ENCODE measurements at regions not wholly inside any gene's neighbourhood (a gene's known extent, or its start where the extent isn't known, plus 50 kb on each side); places are given as distances from the start of the nearest gene placed in this dataset.

DNA sequence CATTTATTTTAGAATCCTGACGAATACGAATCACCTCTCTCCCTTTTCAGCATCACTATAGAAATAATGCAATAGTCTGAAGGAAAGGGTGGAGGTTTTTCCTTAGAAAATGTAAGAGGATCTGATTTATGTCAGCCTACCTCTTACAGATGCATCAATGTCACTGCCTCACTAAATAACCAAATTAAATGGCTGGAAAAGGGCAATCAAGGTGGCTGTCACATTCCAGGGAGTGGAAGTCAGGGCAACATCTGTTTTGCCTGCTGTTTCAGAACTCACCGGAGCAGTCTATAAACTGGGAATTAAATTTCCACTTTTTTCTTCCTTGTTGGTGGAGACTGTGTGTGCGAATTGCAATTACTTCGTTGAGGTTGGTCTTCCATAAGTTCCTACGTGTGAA is 299.3 kb upstream of the PDZRN3 start:
- TF ChIP-seq CTCF (IDR thresholded peaks at IDR 0.05): no peak
- H3K27me3 ChIP-seq (ENCODE audit: control insufficient read depth in 2 of 2, insufficient read depth in 2 of 2, low read length in 2 of 2): no peaks in the 10 kb centered on the region
- no peak overlapping the region for H3K27ac Mint-ChIP-seq
- no peak overlapping the region for H2AFZ ChIP-seq (ENCODE audit: insufficient read depth, low read depth, low read length, poor library complexity, severe bottlenecking)
- H3K36me3 ChIP-seq (replicated peaks in 1 of 2; ENCODE audit: control insufficient read depth in 1 of 2, insufficient read depth in 2 of 2, low read length in 2 of 2): no peaks in the 10 kb centered on the region
- H3K4me1 ChIP-seq (ENCODE audit: control insufficient read depth in 1 of 2, insufficient read depth in 2 of 2, low read length in 2 of 2): no peaks in the 10 kb centered on the region
- no peak overlapping the region for H3K4me3 Mint-ChIP-seq
- H3K27me3 Mint-ChIP-seq (ENCODE audit: low read depth in 3 of 3): no peaks in the 10 kb centered on the region
- H4K20me1 ChIP-seq (ENCODE audit: insufficient read depth, low read length): no peaks in the 10 kb centered on the region
- no peak overlapping the region for H3K27ac ChIP-seq (ENCODE audit: low read depth in 1 of 2, low read length in 2 of 2)
- no peak for DNase-seq
- no peak overlapping the region for H3K4me2 ChIP-seq (replicated peaks; ENCODE audit: extremely low read depth, low read length, poor library complexity, severe bottlenecking)
- no peaks in the 10 kb centered on the region for H3K4me1 Mint-ChIP-seq
- peaks cover 0 to 5% (median 3%) of the 10 kb centered on the region in 7 donors for H3K9me3 Mint-ChIP-seq
- H3K9ac ChIP-seq (ENCODE audit: insufficient read depth, low read length, poor library complexity, severe bottlenecking): no peak overlapping the region
- H3K36me3 Mint-ChIP-seq: no peaks in the 10 kb centered on the region
- whole genome bisulfite sequencing (ENCODE audit: insufficient coverage): 100% methylated on average over 1 of the region's 6 CpGs
- H3K4me3 ChIP-seq (replicated peaks in 1 of 3; ENCODE audit: low read depth in 2 of 3, low read length in 3 of 3): no peak overlapping the region
- H3K9me3 ChIP-seq (replicated peaks in 1 of 2; ENCODE audit: control insufficient read depth in 1 of 2, insufficient read depth in 1 of 2, low read length in 2 of 2): peaks cover 3 to 6% of the 10 kb centered on the region in 2 donors
- no peaks in the 10 kb centered on the region for H3K79me2 ChIP-seq (ENCODE audit: insufficient read depth, low read length)
- intact Hi-C loops (cut with micrococcal nuclease): no loop called here

GRCh38 chr3:73917643-73918042 is 292.9 kb upstream of the PDZRN3 start:
- H3K27ac Mint-ChIP-seq: no peak overlapping the region
- no peaks in the 10 kb centered on the region for H3K4me1 Mint-ChIP-seq
- no peak overlapping the region for H2AFZ ChIP-seq (ENCODE audit: insufficient read depth, low read depth, low read length, poor library complexity, severe bottlenecking)
- no peaks in the 10 kb centered on the region for H3K27me3 Mint-ChIP-seq (ENCODE audit: low read depth in 3 of 3)
- intact Hi-C loops (cut with micrococcal nuclease): no loop called here
- no peak overlapping the region for H3K4me3 Mint-ChIP-seq
- no peaks in the 10 kb centered on the region for H3K79me2 ChIP-seq (ENCODE audit: insufficient read depth, low read length)
- no peaks in the 10 kb centered on the region for H3K27me3 ChIP-seq (ENCODE audit: control insufficient read depth in 2 of 2, insufficient read depth in 2 of 2, low read length in 2 of 2)
- H3K27ac ChIP-seq (ENCODE audit: low read depth in 1 of 2, low read length in 2 of 2): no peak overlapping the region
- no peak for DNase-seq
- no peak for TF ChIP-seq CTCF (IDR thresholded peaks at IDR 0.05)
- no peaks in the 10 kb centered on the region for H3K4me1 ChIP-seq (ENCODE audit: control insufficient read depth in 1 of 2, insufficient read depth in 2 of 2, low read length in 2 of 2)
- H3K4me2 ChIP-seq (replicated peaks; ENCODE audit: extremely low read depth, low read length, poor library complexity, severe bottlenecking): no peak overlapping the region
- H3K4me3 ChIP-seq (replicated peaks in 1 of 3; ENCODE audit: low read depth in 2 of 3, low read length in 3 of 3): no peak overlapping the region
- H3K9me3 Mint-ChIP-seq: peaks cover 0 to 3% (median 0%) of the 10 kb centered on the region in 7 donors
- no peaks in the 10 kb centered on the region for H4K20me1 ChIP-seq (ENCODE audit: insufficient read depth, low read length)
- H3K36me3 ChIP-seq (replicated peaks in 1 of 2; ENCODE audit: control insufficient read depth in 1 of 2, insufficient read depth in 2 of 2, low read length in 2 of 2): no peaks in the 10 kb centered on the region
- H3K9me3 ChIP-seq (replicated peaks in 1 of 2; ENCODE audit: control insufficient read depth in 1 of 2, insufficient read depth in 1 of 2, low read length in 2 of 2): peaks cover 4 to 8% of the 10 kb centered on the region in 2 donors
- WGBS (ENCODE audit: insufficient coverage): no CpG with 5 or more reads among the region's 2 CpGs
- no peaks in the 10 kb centered on the region for H3K36me3 Mint-ChIP-seq
- no peak overlapping the region for H3K9ac ChIP-seq (ENCODE audit: insufficient read depth, low read length, poor library complexity, severe bottlenecking)

All from CD14-positive monocyte (primary cell).